ENCODE measurements at regions not wholly inside any gene's neighbourhood (a gene's known extent, or its start where the extent isn't known, plus 50 kb on each side); places are given as distances from the start of the nearest gene placed in this dataset.
"Not testable (repeated sequence)": the region's sequence is repeated elsewhere in the genome, so short reads cannot be mapped to it uniquely, and the experiment has no call there.

GRCh38 chr4:3365871-3366842 lies 73.3 kb downstream of the RGS12 start:
- DNase-seq, result no peak

GRCh38 chr4:3366893-3367775 lies 74.3 kb downstream of the RGS12 start:
- no peak for DNase-seq

GRCh38 chr4:3367866-3368265 lies 73.9 kb upstream of the HGFAC start:
- DNase-seq, result no peak

- no peak for DNase-seq
Measured at GRCh38 chr4:3368334-3368733, 73.4 kb upstream of the HGFAC start.

- no peak for DNase-seq
Measured at GRCh38 chr4:3368841-3369760, 72.7 kb upstream of the HGFAC start.

GRCh38 chr4:3369781-3370674 lies 71.7 kb upstream of the HGFAC start:
- no peak for DNase-seq

- no peak for DNase-seq
Measured at GRCh38 chr4:3371033-3372001, 70.5 kb upstream of the HGFAC start.

GRCh38 chr4:3372264-3372932 lies 69.4 kb upstream of the HGFAC start:
- DNase-seq, result no peak

- no peak for DNase-seq
Measured at GRCh38 chr4:3372933-3373465, 68.8 kb upstream of the HGFAC start.

GRCh38 chr4:3373468-3373867 lies 68.3 kb upstream of the HGFAC start:
- DNase-seq, result no peak

GRCh38 chr4:3374011-3374645 lies 67.6 kb upstream of the HGFAC start:
- DNase-seq, result no peak

- no peak for DNase-seq
Measured at GRCh38 chr4:3374667-3375066, 67.1 kb upstream of the HGFAC start.

GRCh38 chr4:3375688-3376087 lies 66.1 kb upstream of the HGFAC start:
- DNase-seq, result no peak

- DNase-seq, result no peak
Measured at GRCh38 chr4:3376266-3376665, 65.5 kb upstream of the HGFAC start.

GRCh38 chr4:3377557-3377956 lies 64.2 kb upstream of the HGFAC start:
- DNase-seq, result no peak

GRCh38 chr4:3380336-3380735 lies 61.4 kb upstream of the HGFAC start:
- not testable (repeated sequence) for DNase-seq

GRCh38 chr4:3381208-3381607 lies 60.6 kb upstream of the HGFAC start:
- DNase-seq, result not testable (repeated sequence)

GRCh38 chr4:3382251-3382650 lies 59.5 kb upstream of the HGFAC start:
- DNase-seq, result no peak

- DNase-seq, result no peak
Measured at GRCh38 chr4:3384391-3384770, 57.4 kb upstream of the HGFAC start.
